ENCODE measurements at regions not wholly inside any gene's neighbourhood (a gene's known extent, or its start where the extent isn't known, plus 50 kb on each side); places are given as distances from the start of the nearest gene placed in this dataset.

GRCh38 chr15:95901271-95901670 lies 429.2 kb upstream of the NR2F2 start:
- no peak overlapping the region for H2AFZ ChIP-seq (ENCODE audit: low read length)
- no peaks in the 10 kb centered on the region for H4K20me1 ChIP-seq (replicated peaks in 1 of 2; ENCODE audit: control insufficient read depth in 1 of 2, insufficient read depth in 2 of 2, low read length in 2 of 2)
- no peaks in the 10 kb centered on the region for H3K79me1 ChIP-seq (ENCODE audit: low read depth, low read length)
- TF ChIP-seq RBBP5 (IDR thresholded peaks at IDR 0.05; ENCODE audit: borderline replicate concordance, low read depth, low read length) = no peak
- no peak for TF ChIP-seq MAX (IDR thresholded peaks at IDR 0.05)
- TF ChIP-seq TEAD4 (IDR thresholded peaks at IDR 0.05; ENCODE audit: low read depth, low read length) = no peak
- ChIA-PET CTCF (ENCODE audit: partially characterized antibody) (interaction anchor here (0.7 kb wide), 1 partner anchor 876 kb away, joined by 3 read pairs; no protein-coding TSS in a partner anchor), POLR2A (ENCODE audit: partially characterized antibody) (no interaction called here)
- H3K9me3 ChIP-seq (ENCODE audit: insufficient read depth in 2 of 2, low read depth in 1 of 2, low read length in 1 of 2) = no peaks in the 10 kb centered on the region
- H3K4ac ChIP-seq (replicated peaks; ENCODE audit: insufficient read length, low read depth, low read length) = no peak overlapping the region
- no peak for DNase-seq (ENCODE audit: low read depth in 1 of 2, low spot score in 2 of 2)
- no peak overlapping the region for H3K4me3 ChIP-seq (ENCODE audit: extremely low read depth in 1 of 4, insufficient read depth in 2 of 4, low read depth in 3 of 4, low read length in 4 of 4)
- H2AK5ac ChIP-seq (ENCODE audit: low read depth, low read length) = no peak overlapping the region
- H3K23me2 ChIP-seq (ENCODE audit: low read depth, low read length) = peaks cover 2% of the 10 kb centered on the region; the same call in 1 of the 2 replicates
- no peaks in the 10 kb centered on the region for H3K79me2 ChIP-seq (ENCODE audit: control insufficient read depth in 1 of 2, insufficient read depth in 2 of 2, low read length in 2 of 2)
- 93% methylated on average over 5 of the region's 6 CpGs; no CpG with 5 or more reads in 1 of the 2 experiments for WGBS, 2 experiments (ENCODE audit: extremely low coverage in 1 of 2, insufficient coverage in 1 of 2, insufficient read length in 1 of 2, insufficient replicate concordance in 2 of 2, low coverage in 1 of 2, low lambda C conversion rate in 2 of 2, missing lambda C conversion rate in 1 of 2)
- H3K56ac ChIP-seq (replicated peaks; ENCODE audit: insufficient read length, low read depth, low read length) = no peak overlapping the region
- H2BK120ac ChIP-seq (replicated peaks; ENCODE audit: low read depth, low read length) = no peak overlapping the region
- H3K4me1 ChIP-seq (replicated peaks in 1 of 4; ENCODE audit: control insufficient read depth in 3 of 4, insufficient read depth in 4 of 4, low read length in 3 of 4) = no peaks in the 10 kb centered on the region
- H3K36me3 ChIP-seq (ENCODE audit: control insufficient read depth in 2 of 4, insufficient read depth in 4 of 4, low read length in 3 of 4) = no peaks in the 10 kb centered on the region
- H2BK20ac ChIP-seq (ENCODE audit: low read length) = no peak overlapping the region
- no peak for FAIRE-seq
- no peak overlapping the region for H2BK15ac ChIP-seq (ENCODE audit: low read length)
- no peak overlapping the region for H2BK5ac ChIP-seq (ENCODE audit: low read depth, low read length)
- H4K91ac ChIP-seq (replicated peaks; ENCODE audit: insufficient read length, low read length) = no peak overlapping the region
- no peak overlapping the region for H3K9ac ChIP-seq (replicated peaks in 1 of 4; ENCODE audit: extremely low read depth in 1 of 4, low read depth in 3 of 4, low read length in 3 of 4)
- H3K27ac ChIP-seq (ENCODE audit: low read depth, low read length) = no peak overlapping the region
- no peak overlapping the region for H2BK12ac ChIP-seq (ENCODE audit: low read depth, low read length)
- peaks cover 0 to 2% (median 1%) of the 10 kb centered on the region in 4 experiments; a peak in 3 of 7 replicates for H3K27me3 ChIP-seq (replicated peaks in 1 of 4; ENCODE audit: control insufficient read depth in 3 of 4, extremely low read depth in 1 of 4, insufficient read depth in 3 of 4, low read length in 3 of 4)
- no peak overlapping the region for H4K5ac ChIP-seq (ENCODE audit: insufficient read length, low read depth, low read length)
- H3K23ac ChIP-seq (ENCODE audit: insufficient read length) = no peak overlapping the region
- no peak overlapping the region for H3K18ac ChIP-seq (ENCODE audit: extremely low read depth, low read length)
- H3K4me2 ChIP-seq (ENCODE audit: insufficient read depth in 1 of 2, low read depth in 2 of 2, low read length in 2 of 2) = no peak overlapping the region
- no peak overlapping the region for H3K14ac ChIP-seq (ENCODE audit: insufficient read length)
- H4K8ac ChIP-seq (ENCODE audit: extremely low read depth, insufficient read depth, low read length) = no peak overlapping the region

Data from H1 (cell line).